RKO (cell line): ENCODE measurements at regions not wholly inside any gene's neighbourhood (a gene's known extent, or its start where the extent isn't known, plus 50 kb on each side); places are given as distances from the start of the nearest gene placed in this dataset.
"Not testable (repeated sequence)": the region's sequence is repeated elsewhere in the genome, so short reads cannot be mapped to it uniquely, and the experiment has no call there.

ENCODE experiments used
- DNase-seq: peaks from one replicate; pipeline ENCODE4 v3.0.0-alpha.2; 2016; ENCODE audit warnings: low spot score

DNA sequence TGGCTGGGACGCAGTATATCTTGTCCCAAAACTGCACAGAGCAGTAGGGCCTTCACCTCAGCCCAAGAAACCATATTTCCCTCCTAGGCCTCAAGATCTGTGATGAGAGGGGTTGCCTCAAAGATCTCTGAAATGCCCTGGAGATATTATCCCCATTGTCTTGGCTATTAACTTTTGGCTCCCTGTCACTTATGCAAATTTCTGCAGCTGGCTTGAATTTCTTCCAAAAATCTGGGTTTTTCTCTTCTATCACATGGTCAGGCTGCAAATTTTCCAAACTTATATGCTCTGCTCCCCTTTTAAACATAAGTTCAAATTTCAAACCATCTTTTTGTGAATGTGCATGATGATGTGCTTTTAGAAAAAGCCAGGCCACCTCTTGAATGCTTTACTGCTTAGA lies 809.2 kb upstream of the CDH18 start:
- not testable (repeated sequence) for DNase-seq

- DNase-seq: not testable (repeated sequence)
These were observed 796.8 kb upstream of the CDH18 start for GRCh38 chr5:20784755-20785154.

DNA sequence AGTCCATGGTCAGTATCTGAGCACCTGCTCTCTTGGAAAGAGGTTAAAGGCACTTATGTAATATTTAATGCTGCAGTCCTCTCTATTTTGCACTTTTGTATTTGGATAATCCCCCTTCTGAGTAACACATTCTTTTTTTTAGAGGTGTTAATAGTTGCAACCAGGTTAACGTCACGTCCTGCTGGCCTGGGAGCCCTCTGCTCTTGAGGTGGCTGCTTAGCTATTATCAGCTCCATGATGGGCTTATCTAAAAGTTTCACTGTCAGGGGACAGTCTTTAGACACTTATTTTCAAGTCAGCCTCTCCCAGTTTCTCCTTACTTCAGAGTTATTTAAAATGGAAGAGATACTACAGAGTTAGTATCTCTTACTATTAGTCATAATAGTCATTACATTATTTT lies 795.5 kb upstream of the CDH18 start:
- DNase-seq: not testable (repeated sequence)

GRCh38 chr5:20771338-20771737 lies 783.3 kb upstream of the CDH18 start:
- DNase-seq: not testable (repeated sequence)

GRCh38 chr5:20765074-20765473 lies 777.1 kb upstream of the CDH18 start:
- DNase-seq: not testable (repeated sequence)

DNA sequence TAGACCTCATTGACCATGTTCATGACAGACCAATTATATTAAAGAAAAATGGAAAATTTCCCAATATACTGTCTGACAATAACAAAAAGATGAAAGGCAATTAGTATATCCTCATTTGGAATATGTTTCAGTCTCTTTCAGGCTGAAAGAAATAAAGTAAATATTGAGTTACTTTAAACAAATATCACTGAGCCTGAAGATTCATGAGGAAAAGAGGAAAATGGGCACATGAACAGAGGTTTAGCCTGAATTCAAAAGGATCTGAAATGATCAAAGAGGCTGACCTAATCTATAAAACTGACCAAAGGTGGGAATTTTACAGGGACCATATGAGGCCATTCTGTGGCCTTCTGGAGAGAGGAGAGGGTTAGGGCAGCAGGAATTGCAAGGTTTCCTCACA lies 771.5 kb upstream of the CDH18 start:
- DNase-seq: not testable (repeated sequence)

DNA sequence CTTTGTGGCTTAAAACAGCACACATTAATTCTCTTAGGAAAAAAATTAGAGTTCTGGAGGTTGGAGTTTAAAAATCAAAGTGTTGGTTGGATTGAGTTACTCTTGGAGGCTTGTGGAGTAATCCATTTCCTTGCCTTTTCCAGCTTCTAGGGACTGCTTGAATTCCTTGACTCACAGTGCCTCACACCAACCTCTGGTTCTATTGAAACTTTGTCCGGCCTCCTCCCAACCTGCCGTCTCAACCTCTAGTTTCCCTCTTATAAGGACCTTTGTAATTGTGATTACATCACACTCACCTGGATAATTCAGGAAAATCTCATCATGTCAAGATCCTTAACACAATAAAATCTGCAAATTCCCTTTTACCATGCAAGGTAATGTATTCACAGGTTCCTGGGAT lies 764.2 kb upstream of the CDH18 start:
- DNase-seq: not testable (repeated sequence)

- DNase-seq: not testable (repeated sequence)
These were observed 747.7 kb upstream of the CDH18 start for GRCh38 chr5:20735715-20736114.

GRCh38 chr5:20732223-20732622 lies 744.2 kb upstream of the CDH18 start:
- not testable (repeated sequence) for DNase-seq

DNA sequence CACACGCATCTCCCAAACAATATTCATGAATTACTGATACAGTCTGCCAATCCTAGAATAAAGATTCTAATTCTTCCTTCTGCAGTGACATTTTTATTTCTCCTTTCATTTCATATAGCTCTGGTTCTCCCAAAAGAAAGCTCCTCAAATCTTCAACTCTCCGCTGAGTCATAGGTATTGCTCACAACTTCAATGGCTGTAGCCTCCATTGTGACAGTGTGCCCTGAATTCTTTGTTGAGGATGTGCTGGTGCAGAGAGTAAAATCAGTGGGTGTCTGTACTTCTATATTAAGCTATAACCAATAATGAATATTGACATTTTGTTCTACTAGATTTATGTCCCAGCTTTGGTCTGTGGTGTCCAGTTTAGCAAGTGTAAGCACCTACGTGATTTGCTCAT lies 733.3 kb upstream of the CDH18 start:
- DNase-seq: not testable (repeated sequence)

DNA sequence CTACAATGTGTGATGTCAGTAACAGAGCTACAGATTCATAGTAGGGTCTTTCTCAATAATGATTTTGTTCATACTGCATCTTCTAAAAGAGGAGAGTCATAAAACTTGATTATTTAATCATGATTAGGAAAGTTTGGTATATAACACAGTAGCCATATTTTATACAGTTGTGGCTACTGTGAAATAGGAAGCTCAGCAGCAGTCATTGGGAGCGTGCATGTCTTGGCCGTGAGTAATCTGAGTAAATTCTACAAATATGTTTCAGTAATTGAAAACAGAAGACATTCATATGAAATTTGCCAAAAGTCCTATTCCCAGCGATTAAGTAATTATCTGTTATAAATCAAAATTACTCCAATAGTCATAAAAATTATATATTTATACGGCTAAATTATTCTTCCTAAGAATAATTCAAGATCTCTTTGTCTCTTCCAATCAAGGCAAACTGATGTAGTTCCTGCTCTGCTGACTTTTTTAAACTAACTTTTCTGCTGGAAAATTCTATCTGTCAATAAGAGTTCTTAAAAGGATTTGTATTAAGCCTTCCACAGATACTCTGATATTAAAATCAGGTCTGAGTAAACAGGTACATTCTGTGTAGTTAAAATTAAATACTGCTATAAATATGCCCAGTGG lies 723.6 kb upstream of the CDH18 start:
- DNase-seq: not testable (repeated sequence)

DNA sequence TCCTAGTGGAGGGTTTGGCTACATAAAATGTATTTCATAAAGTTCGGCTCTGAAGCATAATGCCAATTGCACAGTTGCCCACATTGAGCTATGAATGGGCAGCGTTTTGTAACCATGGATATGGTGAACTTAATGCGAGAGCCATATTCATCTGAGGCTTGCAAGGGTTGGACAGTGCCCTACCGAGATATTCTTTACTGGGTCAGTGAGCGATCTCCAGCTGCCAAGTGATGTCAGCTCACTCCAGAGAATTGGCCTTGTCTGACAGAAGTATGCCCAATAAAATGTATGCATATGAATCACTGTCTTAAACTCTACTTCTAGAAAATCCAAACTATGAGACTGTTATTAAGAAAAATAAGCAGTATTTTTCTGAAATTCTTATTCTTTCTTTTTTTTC lies 719.6 kb upstream of the CDH18 start:
- not testable (repeated sequence) for DNase-seq

DNA sequence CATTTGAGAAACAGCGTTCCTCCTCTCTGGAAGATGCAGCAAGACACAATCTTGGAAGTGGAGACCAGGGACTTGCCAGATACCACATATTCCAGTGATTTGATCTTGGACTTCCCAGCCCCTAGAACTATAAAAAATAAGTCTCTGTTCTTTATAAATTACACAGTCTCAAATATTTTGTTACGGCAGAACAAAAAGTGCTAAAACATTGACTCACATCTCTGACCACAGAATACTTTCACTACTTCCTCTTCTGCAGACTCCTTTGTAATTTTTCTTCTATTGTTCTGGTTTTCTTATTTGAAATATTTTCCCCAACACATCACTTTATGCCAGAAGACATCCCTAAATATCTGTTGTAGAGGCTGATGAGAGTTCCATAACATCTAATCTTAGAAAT lies 706.1 kb upstream of the CDH18 start:
- DNase-seq: no peak

GRCh38 chr5:20692913-20693312 lies 704.9 kb upstream of the CDH18 start:
- no peak for DNase-seq

- DNase-seq: no peak
These were observed 695.4 kb upstream of the CDH18 start for GRCh38 chr5:20683241-20683940.

DNA sequence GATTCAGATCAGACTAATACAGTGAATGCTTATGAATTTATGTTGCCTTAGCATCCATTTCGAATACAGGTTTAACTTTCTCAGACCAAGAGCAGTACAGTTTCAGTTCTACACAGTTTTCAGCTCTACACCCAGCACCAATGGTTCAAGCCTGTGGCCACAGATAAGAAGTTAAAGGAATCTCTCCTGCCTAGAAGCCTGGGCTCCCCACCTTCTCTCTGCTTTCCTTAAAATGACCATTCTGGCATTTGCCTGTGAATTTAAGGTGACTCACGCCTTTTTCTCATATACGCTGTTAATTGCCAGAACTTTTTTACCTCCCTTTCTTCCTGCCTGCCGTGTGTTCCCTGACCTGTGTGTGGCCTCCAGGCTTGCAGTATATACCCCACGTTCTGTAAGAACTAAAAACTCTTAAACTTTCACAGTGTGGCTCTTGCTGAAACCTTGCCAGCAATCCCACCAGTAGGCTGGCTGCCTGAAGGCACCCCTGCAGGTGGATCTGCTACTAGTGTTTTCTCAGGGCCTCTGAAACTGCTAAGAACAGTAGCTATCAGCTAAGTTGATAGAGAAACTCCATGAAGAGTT lies 692.8 kb upstream of the CDH18 start:
- DNase-seq: no peak

DNA sequence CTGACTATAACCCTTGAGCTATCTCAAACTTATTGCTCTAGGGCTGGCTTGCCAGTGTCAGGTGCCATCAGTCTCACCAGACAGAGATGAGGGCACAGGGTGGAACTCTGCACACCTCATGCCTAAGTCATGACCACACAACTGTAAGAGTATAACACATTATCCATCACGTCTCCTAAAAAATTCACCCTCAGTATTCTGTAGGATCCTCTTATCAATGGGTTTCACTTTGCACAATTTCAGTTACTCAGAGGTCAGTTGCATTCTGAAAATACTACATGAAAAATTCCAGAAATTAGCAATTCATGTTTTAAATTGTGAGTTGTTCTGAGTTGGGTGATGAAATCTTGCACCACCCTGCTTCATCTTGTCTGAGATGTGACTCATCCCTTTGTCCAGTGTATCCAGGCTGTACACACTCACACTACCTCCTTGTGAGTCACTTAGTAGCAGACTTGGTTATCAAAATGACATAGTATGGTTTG lies 690.9 kb upstream of the CDH18 start:
- peak; percentile 97 for DNase-seq

DNA sequence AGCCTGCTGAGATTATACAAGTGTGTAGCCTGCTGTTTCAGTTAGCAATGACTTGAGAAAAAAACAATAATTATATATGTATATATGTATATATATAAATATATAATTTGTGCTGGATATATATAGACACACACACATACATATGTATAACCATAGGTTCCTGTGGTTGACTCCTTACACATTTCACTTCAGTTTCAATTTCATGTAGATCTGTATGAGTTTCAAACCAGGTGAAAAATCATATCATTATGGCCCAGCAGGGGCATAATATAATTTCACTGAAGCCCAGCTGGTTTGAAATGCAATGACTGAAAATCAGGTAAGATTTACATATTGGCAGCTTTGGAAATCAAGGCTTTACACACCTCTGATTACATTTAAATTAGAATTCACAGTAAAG lies 690.4 kb upstream of the CDH18 start:
- peak; percentile 3 for DNase-seq

DNA sequence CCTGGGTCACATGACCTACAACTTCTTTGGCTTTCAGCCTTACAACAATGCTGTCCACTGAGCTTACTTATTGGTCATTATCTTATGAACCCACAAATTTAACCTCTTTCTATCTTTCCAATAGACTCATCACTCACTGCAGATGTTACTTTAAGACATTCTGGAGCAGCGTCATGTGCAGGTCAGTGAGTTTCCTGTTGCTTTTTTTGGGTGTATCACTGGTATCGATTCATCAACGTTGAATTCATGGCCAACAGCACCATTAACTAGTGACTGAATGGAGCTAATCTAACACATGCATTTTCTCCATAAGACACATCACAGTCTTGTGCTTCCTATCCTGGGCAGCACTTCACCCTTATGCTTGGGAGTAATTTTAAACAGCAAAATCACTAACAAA lies 672.6 kb upstream of the CDH18 start:
- DNase-seq: no peak

DNA sequence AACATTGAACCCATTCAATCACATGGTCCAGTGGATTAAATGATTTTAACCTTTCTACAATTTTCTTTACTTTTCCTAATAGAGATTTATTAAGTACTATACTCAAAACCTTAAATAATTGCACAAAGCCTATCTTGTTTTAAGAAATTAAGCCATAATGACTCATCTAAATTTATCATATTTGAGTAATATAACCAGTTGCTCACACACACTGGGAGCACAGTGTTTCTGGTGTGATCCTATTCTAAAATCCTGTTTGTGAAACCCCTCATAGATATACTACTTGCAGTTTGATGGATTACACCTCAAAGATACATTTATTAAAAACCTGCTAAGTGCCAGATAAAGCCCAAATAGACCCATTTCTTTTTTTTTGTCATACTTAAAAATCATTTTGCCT lies 668.3 kb upstream of the CDH18 start:
- DNase-seq: no peak

DNA sequence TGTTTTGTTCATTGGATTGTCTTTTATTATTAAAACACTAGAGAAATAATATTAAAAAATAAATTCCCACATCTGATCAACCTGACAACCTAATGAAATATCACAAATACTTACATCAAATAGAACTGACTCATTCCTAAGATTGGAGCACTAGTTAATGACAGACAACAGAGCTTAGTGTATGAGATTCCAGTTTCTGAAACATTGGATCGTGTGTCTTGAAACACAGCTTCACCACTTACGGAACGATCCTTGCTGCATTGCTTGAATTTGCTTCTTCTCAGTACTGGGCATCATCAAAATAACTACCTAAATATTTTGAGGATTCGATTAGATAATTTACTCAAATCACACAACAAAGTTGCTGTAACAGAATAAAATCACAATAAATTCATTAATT lies 667.2 kb upstream of the CDH18 start:
- DNase-seq: no peak

DNA sequence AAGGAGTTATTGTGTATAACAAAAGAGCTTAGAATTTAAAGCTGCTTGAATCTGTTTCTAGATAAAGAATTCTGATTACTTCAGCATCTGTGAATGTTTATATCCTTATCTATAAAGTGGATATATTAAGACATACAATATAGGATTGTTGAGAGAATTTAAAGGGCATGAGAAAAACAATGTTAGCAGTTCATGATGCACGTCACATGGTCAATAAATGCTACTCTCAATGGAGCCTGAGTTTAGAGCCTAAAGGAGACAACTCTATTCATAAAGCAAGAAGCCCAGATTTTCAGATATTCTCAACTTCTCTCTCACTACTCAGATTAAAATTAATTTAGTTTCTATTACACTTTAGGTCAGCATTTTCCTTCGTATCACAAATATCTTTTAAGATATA lies 666.7 kb upstream of the CDH18 start:
- no peak for DNase-seq

GRCh38 chr5:20654033-20654432 lies 666.0 kb upstream of the CDH18 start:
- DNase-seq: no peak
